Left lung (tissue), 4 donors: ENCODE measurements at regions not wholly inside any gene's neighbourhood (a gene's known extent, or its start where the extent isn't known, plus 50 kb on each side); places are given as distances from the start of the nearest gene placed in this dataset.
"Not testable (repeated sequence)": the region's sequence is repeated elsewhere in the genome, so short reads cannot be mapped to it uniquely, and the experiment has no call there.

Experiments used
- ATAC-seq: fragments of 200-7000 bp; cut with Tn5 transposase; one replicate; pipeline ENCODE4 v1.9.1; 2020; ENCODE audit warnings: moderate library complexity
- DNase-seq, 4 donors: peaks; one replicate each; pipeline ENCODE4 v3.0.0-alpha.2; 2013 to 2020
- H3K27ac ChIP-seq, 2 donors: fragments of 200-600 bp; sonication (generic) in 1 of 2; one replicate each; pipeline versions ENCODE4 v1.5.0 to v1.8.0; 2020 to 2021
- H3K27me3 ChIP-seq, 2 donors: fragments of 200-600 bp; sonication (generic) in 1 of 2; one replicate each; pipeline versions ENCODE4 v1.5.0 to v1.8.0; 2020 to 2021
- H3K36me3 ChIP-seq, 2 donors: fragments of 200-600 bp; sonication (generic) in 1 of 2; one replicate each; pipeline versions ENCODE4 v1.5.0 to v1.8.0; 2020 to 2021
- H3K4me1 ChIP-seq, 2 donors: fragments of 200-600 bp; one replicate each; pipeline ENCODE4 v1.8.0; 2021
- H3K4me3 ChIP-seq, 2 donors: fragments of 200-600 bp; sonication (generic) in 1 of 2; one replicate each; pipeline versions ENCODE4 v1.5.0 to v1.8.0; 2020 to 2021; ENCODE audit warnings: mild to moderate bottlenecking in 1 of 2
- H3K9me3 ChIP-seq, 2 donors: fragments of 200-600 bp; sonication (generic) in 1 of 2; one replicate each; pipeline versions ENCODE4 v1.5.0 to v1.8.0; 2020 to 2021
- CTCF ChIP-seq, 2 donors: fragments of 200-600 bp; sonication (generic) in 1 of 2; IDR thresholded peaks; one replicate each; pipeline versions ENCODE4 v1.5.0 to v1.8.0; 2021; ENCODE audit warnings: antibody characterized with exemption in 2 of 2
- intact Hi-C, 2 donors: fragments of 100-400 bp; cut with DNase I; formaldehyde crosslinking; loops; one replicate each; pipeline versions ENCODE4 v1.11.2 to v1.14.2; 2022
- donor health status: DM: no; HTN: yes; CAD: no.
- donor health status: DM: no; HTN: no; CAD: no.

GRCh38 chr5:9728261-9728660 lies 98.1 kb upstream of the TAS2R1 start:
- H3K27me3 ChIP-seq: no peaks in the 10 kb centered on the region
- no peak overlapping the region for H3K4me3 ChIP-seq
- DNase-seq (peak in 1 of 4 donors; percentile 16), ATAC-seq (no peak)
- peaks cover 0 to 18% of the 10 kb centered on the region in 2 donors for H3K9me3 ChIP-seq
- no peak overlapping the region for H3K27ac ChIP-seq
- H3K36me3 ChIP-seq: no peaks in the 10 kb centered on the region
- no peak for TF ChIP-seq CTCF (IDR thresholded peaks at IDR 0.05)
- intact Hi-C loops: no loop called here
- H3K4me1 ChIP-seq: no peaks in the 10 kb centered on the region

GRCh38 chr5:9726931-9727330 lies 96.8 kb upstream of the TAS2R1 start:
- TF ChIP-seq CTCF (IDR thresholded peaks at IDR 0.05): no peak
- Histone ChIP-seq H3K27ac (no peak overlapping the region), H3K9me3 (peaks cover 0 to 18% of the 10 kb centered on the region in 2 donors), H3K27me3 (no peaks in the 10 kb centered on the region), H3K36me3 (no peaks in the 10 kb centered on the region), H3K4me3 (no peak overlapping the region), H3K4me1 (no peaks in the 10 kb centered on the region)
- no peak for DNase-seq
- intact Hi-C loops: no loop called here
- ATAC-seq: no peak

GRCh38 chr5:9725265-9725664 lies 95.1 kb upstream of the TAS2R1 start:
- H3K27ac ChIP-seq, H3K36me3 ChIP-seq, H3K4me1 ChIP-seq, H3K27me3 ChIP-seq, intact Hi-C loops, DNase-seq, H3K4me3 ChIP-seq, ATAC-seq: not testable (repeated sequence)
- peaks cover 0 to 14% of the 10 kb centered on the region in 2 donors for H3K9me3 ChIP-seq

GRCh38 chr5:9724707-9725106 lies 94.6 kb upstream of the TAS2R1 start:
- DNase-seq (no peak), ATAC-seq (no peak)
- intact Hi-C loops: no loop called here
- Histone ChIP-seq H3K4me3 (no peak overlapping the region), H3K36me3 (no peaks in the 10 kb centered on the region), H3K27me3 (no peaks in the 10 kb centered on the region), H3K4me1 (no peaks in the 10 kb centered on the region), H3K27ac (no peak overlapping the region), H3K9me3 (peaks cover 0 to 14% of the 10 kb centered on the region in 2 donors)
- no peak for TF ChIP-seq CTCF (IDR thresholded peaks at IDR 0.05)

GRCh38 chr5:9722601-9723180 lies 92.5 kb upstream of the TAS2R1 start:
- no peak for TF ChIP-seq CTCF (IDR thresholded peaks at IDR 0.05)
- no peaks in the 10 kb centered on the region for H3K27me3 ChIP-seq
- no peak overlapping the region for H3K4me3 ChIP-seq
- intact Hi-C loops: no loop called here
- ATAC-seq (no peak), DNase-seq (no peak)
- H3K36me3 ChIP-seq: no peaks in the 10 kb centered on the region
- H3K27ac ChIP-seq: no peak overlapping the region
- peaks cover 0 to 14% of the 10 kb centered on the region in 2 donors for H3K9me3 ChIP-seq
- H3K4me1 ChIP-seq: no peaks in the 10 kb centered on the region

- ATAC-seq: no peak
- Histone ChIP-seq H3K9me3 (peaks cover 0 to 14% of the 10 kb centered on the region in 2 donors), H3K36me3 (no peaks in the 10 kb centered on the region), H3K27me3 (no peaks in the 10 kb centered on the region), H3K4me3 (no peak overlapping the region), H3K27ac (no peak overlapping the region), H3K4me1 (no peaks in the 10 kb centered on the region)
- TF ChIP-seq CTCF (IDR thresholded peaks at IDR 0.05): no peak
- intact Hi-C loops: no loop called here
- no peak for DNase-seq
Observed at GRCh38 chr5:9721161-9721560, 91.0 kb upstream of the TAS2R1 start.
